NT2/D1 (cell line): ENCODE measurements at regions not wholly inside any gene's neighbourhood (a gene's known extent, or its start where the extent isn't known, plus 50 kb on each side); places are given as distances from the start of the nearest gene placed in this dataset.

Experiments used
- SUZ12 ChIP-seq: IDR thresholded peaks from 2 replicates; pipeline ENCODE4 v1.6.1; 2011; ENCODE audit not compliant: insufficient read length, insufficient read depth; ENCODE audit errors: extremely low read depth
- YY1 ChIP-seq: IDR thresholded peaks from 2 replicates; pipeline ENCODE4 v1.6.1; 2011; ENCODE audit not compliant: insufficient read length, insufficient read depth

- TF ChIP-seq SUZ12 (no peak), YY1 (no peak)
Observed at GRCh38 chr2:53455094-53455493, 312.5 kb upstream of the CHAC2 start.
